ENCODE measurements at regions not wholly inside any gene's neighbourhood (a gene's known extent, or its start where the extent isn't known, plus 50 kb on each side); places are given as distances from the start of the nearest gene placed in this dataset.

- no peak for ATAC-seq
- no peaks in the 10 kb centered on the region for H3K4me1 ChIP-seq
- no peaks in the 10 kb centered on the region for H3K27me3 ChIP-seq
- intact Hi-C loops (cut with DNase I) = no loop called here
- TF ChIP-seq CTCF (IDR thresholded peaks at IDR 0.05) = no peak
- H3K4me3 ChIP-seq = no peak overlapping the region
- H3K36me3 ChIP-seq = no peaks in the 10 kb centered on the region
- no peak for DNase-seq
- no peak overlapping the region for H3K27ac ChIP-seq
- no peaks in the 10 kb centered on the region for H3K9me3 ChIP-seq
Observed at GRCh38 chr18:68445668-68446426, 269.1 kb downstream of the TMX3 start.

GRCh38 chr18:68445136-68445535 lies 269.8 kb downstream of the TMX3 start:
- no peak for ATAC-seq
- Histone ChIP-seq H3K4me1 (no peaks in the 10 kb centered on the region), H3K36me3 (no peaks in the 10 kb centered on the region), H3K27me3 (no peaks in the 10 kb centered on the region), H3K9me3 (no peaks in the 10 kb centered on the region), H3K27ac (no peak overlapping the region), H3K4me3 (no peak overlapping the region)
- DNase-seq = no peak
- intact Hi-C loops (cut with DNase I) = no loop called here
- no peak for TF ChIP-seq CTCF (IDR thresholded peaks at IDR 0.05)

GRCh38 chr18:68441241-68441640 lies 273.7 kb downstream of the TMX3 start:
- ATAC-seq (no peak), DNase-seq (no peak)
- Histone ChIP-seq H3K4me3 (no peak overlapping the region), H3K27me3 (no peaks in the 10 kb centered on the region), H3K27ac (no peak overlapping the region), H3K9me3 (no peaks in the 10 kb centered on the region), H3K4me1 (no peaks in the 10 kb centered on the region), H3K36me3 (no peaks in the 10 kb centered on the region)
- intact Hi-C loops (cut with DNase I) = no loop called here
- no peak for TF ChIP-seq CTCF (IDR thresholded peaks at IDR 0.05)

GRCh38 chr18:68440433-68440832 lies 274.5 kb downstream of the TMX3 start:
- no peaks in the 10 kb centered on the region for H3K36me3 ChIP-seq
- no peaks in the 10 kb centered on the region for H3K4me1 ChIP-seq
- intact Hi-C loops (cut with DNase I) = no loop called here
- no peaks in the 10 kb centered on the region for H3K27me3 ChIP-seq
- ATAC-seq = no peak
- no peak overlapping the region for H3K4me3 ChIP-seq
- no peaks in the 10 kb centered on the region for H3K9me3 ChIP-seq
- no peak for DNase-seq
- no peak overlapping the region for H3K27ac ChIP-seq
- no peak for TF ChIP-seq CTCF (IDR thresholded peaks at IDR 0.05)

GRCh38 chr18:68439642-68440041 lies 275.3 kb downstream of the TMX3 start:
- H3K27me3 ChIP-seq = no peaks in the 10 kb centered on the region
- H3K4me3 ChIP-seq = no peak overlapping the region
- intact Hi-C loops (cut with DNase I) = no loop called here
- H3K4me1 ChIP-seq = no peaks in the 10 kb centered on the region
- TF ChIP-seq CTCF (IDR thresholded peaks at IDR 0.05) = no peak
- no peak for ATAC-seq
- no peaks in the 10 kb centered on the region for H3K36me3 ChIP-seq
- H3K27ac ChIP-seq = peak overlapping the region in 1 of 2 donors; percentile 33
- H3K9me3 ChIP-seq = no peaks in the 10 kb centered on the region
- peak in 1 of 4 donors; percentile 7 for DNase-seq

Data from left lung (tissue), 4 donors.